Bronchial epithelial cell (primary cell): ENCODE measurements at regions not wholly inside any gene's neighbourhood (a gene's known extent, or its start where the extent isn't known, plus 50 kb on each side); places are given as distances from the start of the nearest gene placed in this dataset.
"Not testable (repeated sequence)": the region's sequence is repeated elsewhere in the genome, so short reads cannot be mapped to it uniquely, and the experiment has no call there.

Experiments used
- DNase-seq: peaks from one replicate; pipeline ENCODE4 v3.0.0-alpha.2; 2010; ENCODE audit warnings: low read depth
- FAIRE-seq: peaks from 2 replicates; lab custom pipeline; 2011; peaks lifted over from hg19 to GRCh38; lab: Jason Lieb, UNC
- H3K27me3 ChIP-seq: 2 replicates; pipeline ENCODE4 v1.5.1; 2011; ENCODE audit warnings: low read length; ENCODE audit not compliant: control insufficient read depth, insufficient read depth
- H3K36me3 ChIP-seq: 2 replicates; pipeline ENCODE4 v1.5.1; 2011; ENCODE audit warnings: low read length; ENCODE audit not compliant: control insufficient read depth, insufficient read depth
- H3K4me3 ChIP-seq: 2 replicates; pipeline ENCODE4 v1.5.1; 2011; ENCODE audit warnings: mild to moderate bottlenecking, low read depth, low read length, control low read depth
- TF ChIP-seq, protein P1 (sequence below): IDR thresholded peaks from 2 replicates; pipeline ENCODE4 v1.5.1; 2011; ENCODE audit warnings: mild to moderate bottlenecking, moderate library complexity, low read length, control low read depth, inconsistent platforms; ENCODE audit not compliant: insufficient read depth, severe bottlenecking

DNA sequence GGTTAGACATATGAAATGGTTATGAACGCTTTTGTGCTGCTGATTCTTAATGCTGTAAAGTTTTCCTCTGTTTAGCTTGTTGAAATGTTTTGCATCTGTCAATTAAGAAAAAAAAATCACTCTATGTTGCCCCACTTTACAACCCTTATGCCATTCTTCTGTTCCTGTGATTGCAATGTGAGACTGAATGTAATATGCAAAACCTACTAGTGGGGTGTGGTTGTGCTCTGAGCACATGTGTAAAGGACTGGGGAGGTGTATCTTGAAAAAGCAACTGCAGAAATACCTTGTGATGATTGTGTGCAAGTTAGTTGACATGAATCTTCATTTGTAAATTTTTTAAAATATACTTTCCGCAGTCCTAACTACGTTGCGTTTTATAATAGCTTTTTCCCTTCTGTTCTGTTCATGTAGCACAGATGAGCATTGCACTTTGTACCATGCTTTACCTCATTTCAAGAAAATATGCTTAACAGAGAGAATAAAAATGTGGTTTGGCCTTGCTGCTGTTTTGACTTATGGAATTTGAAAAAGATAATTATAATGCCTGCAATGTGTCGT lies 357.0 kb upstream of the PIK3R1 start:
- H3K4me3 ChIP-seq: no peak overlapping the region
- no peaks in the 10 kb centered on the region for H3K27me3 ChIP-seq
- DNase-seq (no peak), FAIRE-seq (no peak)
- H3K36me3 ChIP-seq: no peaks in the 10 kb centered on the region
- TF ChIP-seq, protein P1, sequence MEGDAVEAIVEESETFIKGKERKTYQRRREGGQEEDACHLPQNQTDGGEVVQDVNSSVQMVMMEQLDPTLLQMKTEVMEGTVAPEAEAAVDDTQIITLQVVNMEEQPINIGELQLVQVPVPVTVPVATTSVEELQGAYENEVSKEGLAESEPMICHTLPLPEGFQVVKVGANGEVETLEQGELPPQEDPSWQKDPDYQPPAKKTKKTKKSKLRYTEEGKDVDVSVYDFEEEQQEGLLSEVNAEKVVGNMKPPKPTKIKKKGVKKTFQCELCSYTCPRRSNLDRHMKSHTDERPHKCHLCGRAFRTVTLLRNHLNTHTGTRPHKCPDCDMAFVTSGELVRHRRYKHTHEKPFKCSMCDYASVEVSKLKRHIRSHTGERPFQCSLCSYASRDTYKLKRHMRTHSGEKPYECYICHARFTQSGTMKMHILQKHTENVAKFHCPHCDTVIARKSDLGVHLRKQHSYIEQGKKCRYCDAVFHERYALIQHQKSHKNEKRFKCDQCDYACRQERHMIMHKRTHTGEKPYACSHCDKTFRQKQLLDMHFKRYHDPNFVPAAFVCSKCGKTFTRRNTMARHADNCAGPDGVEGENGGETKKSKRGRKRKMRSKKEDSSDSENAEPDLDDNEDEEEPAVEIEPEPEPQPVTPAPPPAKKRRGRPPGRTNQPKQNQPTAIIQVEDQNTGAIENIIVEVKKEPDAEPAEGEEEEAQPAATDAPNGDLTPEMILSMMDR: no peak

DNA sequence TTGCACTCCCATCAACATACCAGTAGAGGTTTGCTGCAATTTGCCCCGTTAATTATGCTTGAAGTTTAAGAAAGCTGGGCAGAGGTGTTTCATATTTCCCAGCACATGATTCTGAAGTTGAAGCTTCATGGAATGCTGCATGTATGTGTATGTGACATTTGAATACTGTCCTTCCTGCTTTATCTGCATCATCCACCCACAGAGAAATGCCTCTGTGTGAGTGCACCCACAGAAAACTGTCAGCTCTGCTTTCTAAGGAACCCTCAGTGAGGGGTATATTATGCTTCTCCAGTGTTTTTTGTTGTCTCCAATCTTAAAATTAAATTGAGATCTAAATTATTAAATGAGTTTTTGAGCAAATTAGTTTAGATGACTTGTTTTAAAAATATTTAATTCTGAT lies 358.1 kb upstream of the PIK3R1 start:
- no peaks in the 10 kb centered on the region for H3K36me3 ChIP-seq
- TF ChIP-seq, protein P1: no peak
- FAIRE-seq (no peak), DNase-seq (no peak)
- H3K27me3 ChIP-seq: no peaks in the 10 kb centered on the region
- no peak overlapping the region for H3K4me3 ChIP-seq

DNA sequence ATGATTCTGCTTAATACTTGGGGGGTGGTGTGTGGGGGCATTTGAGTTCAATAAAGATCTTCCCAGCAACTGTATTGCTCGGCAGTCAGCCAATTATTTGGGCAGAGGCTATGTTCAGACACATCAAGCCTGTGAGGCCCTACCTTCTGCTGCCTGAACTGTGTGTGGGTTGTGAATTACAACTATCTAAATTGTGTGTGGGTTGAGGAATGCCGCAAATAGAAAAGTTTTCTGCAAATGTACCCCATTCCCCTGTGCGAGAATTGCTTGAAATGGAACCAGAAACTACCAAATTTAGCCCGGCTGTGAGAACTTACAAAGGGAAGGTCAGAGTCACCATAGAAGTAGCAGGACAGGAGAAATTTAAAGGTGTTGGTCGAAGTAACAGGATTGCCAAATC lies 360.0 kb upstream of the PIK3R1 start:
- no peaks in the 10 kb centered on the region for H3K27me3 ChIP-seq
- TF ChIP-seq, protein P1: no peak
- DNase-seq: no peak
- FAIRE-seq: no peak
- H3K36me3 ChIP-seq: no peaks in the 10 kb centered on the region
- no peak overlapping the region for H3K4me3 ChIP-seq

DNA sequence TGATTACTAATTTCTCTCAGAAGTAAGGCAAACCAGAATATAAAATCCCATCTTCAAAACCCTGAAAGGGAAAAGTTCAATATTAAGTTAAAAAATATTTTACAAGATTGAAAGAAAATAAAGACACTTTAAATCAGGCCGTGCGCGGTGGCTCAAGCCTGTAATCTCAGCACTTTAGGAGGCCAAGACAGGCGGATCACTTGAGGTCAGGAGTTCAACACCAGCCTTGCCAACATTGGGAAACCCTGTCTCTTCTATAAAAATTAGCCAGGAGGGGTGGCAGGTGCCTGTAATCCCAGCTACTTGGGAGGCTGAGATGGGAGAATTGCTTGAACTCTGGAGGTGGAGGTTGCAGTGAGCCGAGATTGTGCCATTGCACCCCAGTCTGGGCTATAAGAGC lies 364.6 kb upstream of the PIK3R1 start:
- H3K4me3 ChIP-seq, FAIRE-seq, H3K36me3 ChIP-seq, DNase-seq, H3K27me3 ChIP-seq: not testable (repeated sequence)

DNA sequence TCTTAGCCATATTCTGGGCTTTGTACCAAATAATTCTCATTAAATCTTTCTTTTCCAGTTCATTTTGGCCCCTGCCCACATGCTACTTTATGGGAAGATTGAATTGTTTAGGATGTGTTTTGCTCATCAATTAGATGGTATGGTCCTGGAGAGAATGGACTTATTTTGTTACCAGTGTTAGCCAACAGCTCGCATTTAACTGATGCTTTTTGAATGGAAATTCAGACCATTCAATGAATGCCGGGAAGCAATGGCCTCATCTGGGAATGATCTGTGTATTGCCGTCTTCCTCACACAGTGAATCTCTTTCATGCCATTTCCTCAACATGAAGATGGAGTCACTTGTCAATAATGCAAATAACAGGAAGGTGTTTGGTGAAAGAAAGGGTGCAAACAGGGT lies 370.6 kb upstream of the PIK3R1 start:
- FAIRE-seq: no peak
- peaks cover 1% of the 10 kb centered on the region for H3K27me3 ChIP-seq
- H3K36me3 ChIP-seq: no peaks in the 10 kb centered on the region
- no peak for DNase-seq
- H3K4me3 ChIP-seq: no peak overlapping the region
- TF ChIP-seq, protein P1: no peak

DNA sequence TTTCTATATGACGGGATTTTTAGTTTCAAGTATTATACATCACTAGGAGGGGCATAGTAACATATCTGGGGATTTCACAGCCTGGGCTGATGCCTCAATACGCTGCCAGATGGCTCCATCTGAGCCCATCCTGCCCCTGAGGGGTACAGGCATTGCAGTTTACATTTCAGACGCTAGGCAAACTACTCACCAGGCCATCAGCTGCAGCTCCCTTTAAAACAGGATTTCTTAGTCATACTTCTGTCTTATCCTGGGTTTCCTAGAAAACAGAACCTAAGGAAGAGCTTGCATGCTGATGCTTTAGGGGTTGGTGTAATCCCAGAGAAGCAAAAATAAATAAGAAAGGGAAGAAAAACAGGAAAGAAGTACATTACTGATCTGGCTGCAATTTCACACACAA lies 372.8 kb upstream of the PIK3R1 start:
- H3K36me3 ChIP-seq: no peaks in the 10 kb centered on the region
- TF ChIP-seq, protein P1: peak; percentile 20
- FAIRE-seq: no peak
- H3K4me3 ChIP-seq: no peak overlapping the region
- DNase-seq: peak; percentile 45
- H3K27me3 ChIP-seq: peaks cover 1% of the 10 kb centered on the region

DNA sequence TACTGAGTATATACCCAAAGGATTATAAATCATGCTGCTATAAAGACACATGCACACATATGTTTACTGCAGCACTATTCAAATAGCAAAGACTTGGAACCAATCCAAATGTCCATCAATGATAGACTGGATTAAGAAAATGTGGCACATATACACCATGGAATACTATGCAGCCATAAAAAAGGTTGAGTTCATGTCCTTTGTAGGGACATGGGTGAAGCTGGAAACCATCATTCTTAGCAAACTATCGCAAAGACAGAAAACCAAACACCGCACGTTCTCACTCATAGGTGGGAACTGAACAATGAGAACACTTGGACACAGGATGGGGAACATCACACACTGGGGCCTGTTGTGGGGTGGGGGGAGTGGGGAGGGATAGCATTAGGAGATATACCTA lies 378.3 kb upstream of the PIK3R1 start:
- DNase-seq, H3K27me3 ChIP-seq, FAIRE-seq, H3K4me3 ChIP-seq, H3K36me3 ChIP-seq: not testable (repeated sequence)

DNA sequence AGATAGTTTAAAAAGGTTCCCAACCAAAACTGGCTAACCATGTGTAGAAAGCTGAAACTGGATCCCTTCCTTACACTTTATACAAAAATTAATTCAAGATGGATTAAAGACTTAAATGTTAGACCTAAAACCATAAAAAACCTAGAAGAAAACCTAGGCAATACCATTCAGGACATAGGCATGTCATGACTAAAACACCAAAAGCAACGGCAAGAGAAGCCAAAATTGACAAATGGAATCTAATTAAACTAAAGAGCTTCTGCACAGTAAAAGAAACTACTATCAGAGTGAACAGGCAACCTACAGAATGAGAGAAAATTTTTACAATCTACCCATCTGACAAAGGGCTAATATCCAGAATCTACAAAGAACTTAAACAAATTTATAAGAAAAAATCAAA lies 379.1 kb upstream of the PIK3R1 start:
- FAIRE-seq, DNase-seq: not testable (repeated sequence)

More for the DNA sequence above, 379.1 kb upstream of the PIK3R1 start:
- H3K36me3 ChIP-seq, H3K4me3 ChIP-seq, H3K27me3 ChIP-seq: not testable (repeated sequence)
